Stimulated activated CD4-positive, alpha-beta T cell treated with anti-CD3 and anti-CD28 coated beads, Interleukin-1b, Interleukin-23, amount 100 ng/mL, for 1 hour (primary cell): ENCODE measurements at regions not wholly inside any gene's neighbourhood (a gene's known extent, or its start where the extent isn't known, plus 50 kb on each side); places are given as distances from the start of the nearest gene placed in this dataset.
"Not testable (repeated sequence)": the region's sequence is repeated elsewhere in the genome, so short reads cannot be mapped to it uniquely, and the experiment has no call there.

Experiments
- DNase-seq, 2 donors: peaks; one replicate each; pipeline ENCODE4 v3.0.0-alpha.2; 2020; ENCODE audit warnings: low read depth in 2 of 2

DNA sequence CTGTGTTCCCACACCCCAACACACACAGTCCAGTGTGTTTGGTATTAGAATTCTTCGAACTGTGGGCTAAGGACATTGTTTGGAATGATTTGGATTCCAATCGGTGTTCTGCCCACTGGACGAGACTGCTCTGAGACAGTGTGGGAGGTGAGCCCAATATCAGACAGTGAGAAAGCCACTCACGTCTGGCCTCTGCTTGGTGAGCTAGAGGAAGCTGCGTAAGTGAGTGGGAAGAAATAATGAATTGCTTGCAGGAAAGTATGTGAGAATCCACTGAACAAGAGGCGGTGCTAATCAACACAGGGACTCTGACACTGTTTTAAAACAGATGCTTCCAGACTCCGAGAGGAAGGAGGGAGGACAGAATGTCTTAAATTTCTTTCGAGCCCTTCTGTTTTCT lies 675.0 kb upstream of the ANKRD30A start:
- no peak for DNase-seq

DNA sequence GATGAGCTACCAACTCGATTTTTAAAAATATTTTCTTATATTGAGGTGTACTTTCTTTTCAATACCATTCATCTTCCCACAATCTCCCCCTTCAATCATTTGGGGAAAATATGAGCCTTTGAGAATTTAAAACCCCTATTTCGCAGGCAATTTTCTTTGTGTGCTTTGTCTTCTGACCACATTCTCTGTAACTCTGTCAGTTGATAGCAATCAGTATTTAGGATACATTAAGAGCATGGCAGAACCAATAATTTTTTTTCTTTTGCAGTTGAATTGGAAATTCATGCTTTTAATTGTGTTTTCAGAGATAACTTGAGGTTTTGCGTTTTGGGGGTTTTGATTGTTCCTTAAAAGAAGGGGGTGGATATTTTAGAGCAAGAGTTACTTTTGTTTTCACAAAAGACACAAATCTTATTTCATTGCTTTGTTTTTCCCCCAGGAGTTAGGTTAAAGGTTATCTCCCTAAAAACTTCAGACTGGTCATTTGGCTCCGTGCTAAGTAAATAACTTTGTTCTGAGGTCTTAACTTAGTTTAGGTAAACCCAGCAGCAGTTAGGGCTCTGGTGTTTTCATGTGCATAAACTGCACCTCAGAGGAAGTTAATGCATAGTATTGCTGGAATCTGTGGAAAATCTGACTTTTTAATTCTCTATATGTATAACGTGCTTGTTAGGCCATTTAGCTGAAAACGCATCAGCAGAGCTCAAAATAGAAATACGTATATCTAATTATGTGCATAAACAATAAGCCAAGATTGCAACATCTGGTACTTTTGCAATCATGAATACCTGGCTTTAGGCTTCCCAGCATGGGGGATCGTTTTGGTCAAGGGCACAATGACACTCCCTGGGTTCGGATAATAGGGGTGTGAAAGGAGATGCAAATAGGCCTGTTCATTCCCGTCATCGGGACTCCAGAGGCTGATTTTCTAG lies 676.4 kb upstream of the ANKRD30A start:
- DNase-seq: no peak

DNA sequence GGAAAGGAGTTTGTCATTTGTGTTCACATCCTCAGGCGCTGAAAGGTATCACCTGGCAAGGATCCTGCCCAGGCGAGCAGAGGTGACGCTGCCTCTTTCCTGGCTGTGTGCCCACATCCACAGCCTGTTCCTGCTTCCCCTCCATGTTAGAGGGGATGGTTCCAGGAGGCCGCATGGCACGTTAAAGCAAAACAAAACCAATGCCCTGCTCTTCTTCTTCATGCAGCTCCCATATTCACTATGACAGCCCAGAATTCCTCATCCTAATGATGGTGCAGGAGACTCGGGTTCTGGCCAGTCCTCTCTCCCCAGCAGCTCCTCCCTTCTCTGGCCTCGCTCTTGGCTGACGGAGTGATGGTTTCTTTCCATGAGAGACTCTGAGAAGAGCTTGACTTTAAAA lies 678.5 kb upstream of the ANKRD30A start:
- no peak for DNase-seq

DNA sequence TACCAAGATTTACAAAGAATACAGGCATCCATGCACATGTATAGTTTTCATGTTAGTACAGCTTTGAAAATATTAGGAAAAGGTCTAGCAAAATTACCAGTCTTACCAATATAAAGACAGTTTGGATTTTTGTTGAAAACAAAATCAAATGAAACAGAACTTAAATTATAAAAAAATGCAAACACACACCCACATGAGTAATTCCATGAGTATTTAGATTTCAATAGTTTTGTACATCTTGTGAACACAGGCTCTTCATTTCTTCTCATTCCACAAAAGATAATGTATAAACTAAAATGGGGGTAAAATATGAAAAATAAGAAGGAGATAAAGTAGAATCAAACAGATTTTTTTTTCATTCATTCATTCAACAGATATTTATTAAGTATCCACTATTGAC lies 682.2 kb upstream of the ANKRD30A start:
- DNase-seq: no peak

DNA sequence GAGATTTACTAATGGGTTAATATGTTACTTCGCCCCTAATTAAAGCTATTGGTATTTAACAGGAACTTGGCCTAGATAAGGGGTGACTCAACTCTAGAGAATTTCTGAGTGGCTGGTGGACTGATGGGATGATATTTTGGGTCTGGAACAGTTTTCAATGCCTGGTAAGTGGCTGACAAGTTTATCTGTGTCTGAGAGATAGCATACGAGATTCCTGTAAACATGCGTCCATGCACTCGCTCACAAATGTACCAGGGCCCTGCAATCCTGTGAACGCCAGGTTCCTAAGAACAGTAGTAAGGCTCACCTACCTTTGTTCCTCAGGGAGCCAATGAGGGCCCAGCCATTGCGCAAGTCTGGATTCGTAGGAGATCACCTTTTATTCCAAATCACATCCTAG lies 683.8 kb upstream of the ANKRD30A start:
- no peak for DNase-seq

DNA sequence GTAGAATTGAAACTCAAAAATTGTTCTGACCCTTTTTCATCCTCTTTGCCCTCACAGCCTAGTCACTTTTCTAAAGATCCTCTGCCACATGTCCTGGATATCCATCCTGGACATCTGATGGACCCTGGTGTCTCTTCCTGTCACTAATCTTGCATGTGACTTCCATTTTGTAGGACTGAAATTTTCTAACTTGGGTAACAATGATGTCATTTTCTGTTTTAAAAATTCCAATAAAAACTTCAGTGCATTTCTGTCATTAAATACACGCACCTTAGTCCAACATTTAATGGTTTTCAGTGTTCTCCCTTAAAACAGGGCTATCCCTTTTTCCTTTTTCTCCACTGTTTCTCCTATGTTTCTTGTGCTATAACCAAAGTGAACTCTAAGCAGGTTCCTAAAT lies 684.9 kb upstream of the ANKRD30A start:
- DNase-seq: no peak

DNA sequence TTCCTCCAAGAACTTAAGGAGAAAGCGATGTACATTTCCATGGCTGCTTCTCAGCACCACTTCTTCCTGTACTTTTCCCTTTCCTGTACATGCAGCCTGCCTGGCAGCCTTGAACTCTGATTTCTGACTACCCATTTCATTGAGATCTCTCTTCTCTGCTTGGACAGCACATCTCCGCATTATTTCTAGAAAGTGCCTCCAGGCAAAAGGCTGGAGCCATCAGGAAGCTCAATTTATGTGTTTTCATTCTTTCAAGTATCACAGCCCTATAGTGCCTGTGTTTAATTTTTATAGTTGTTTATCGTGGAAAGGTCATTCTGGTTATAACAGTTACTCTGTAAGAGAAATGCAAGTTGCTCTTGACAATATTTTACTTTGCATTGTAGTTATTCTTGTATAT lies 688.0 kb upstream of the ANKRD30A start:
- no peak for DNase-seq

DNA sequence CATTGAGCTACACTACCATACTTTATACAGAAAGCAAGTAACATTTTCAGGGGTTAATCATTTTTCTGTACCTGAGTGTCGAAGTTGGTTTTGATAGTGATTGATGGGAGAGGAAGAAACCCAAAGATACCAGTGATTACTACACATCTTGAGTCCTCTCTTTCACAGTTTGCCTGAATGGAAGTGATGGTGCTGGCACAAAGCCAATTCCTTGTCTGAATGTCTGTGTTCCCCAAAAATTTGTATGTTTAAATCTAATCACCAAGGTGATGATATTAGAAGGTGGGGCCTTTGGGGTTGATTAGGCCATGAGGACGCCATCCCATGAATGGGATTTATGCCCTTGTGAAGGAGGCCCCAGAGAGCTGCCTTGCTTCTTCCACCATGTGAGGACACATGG lies 696.9 kb upstream of the ANKRD30A start:
- no peak for DNase-seq

DNA sequence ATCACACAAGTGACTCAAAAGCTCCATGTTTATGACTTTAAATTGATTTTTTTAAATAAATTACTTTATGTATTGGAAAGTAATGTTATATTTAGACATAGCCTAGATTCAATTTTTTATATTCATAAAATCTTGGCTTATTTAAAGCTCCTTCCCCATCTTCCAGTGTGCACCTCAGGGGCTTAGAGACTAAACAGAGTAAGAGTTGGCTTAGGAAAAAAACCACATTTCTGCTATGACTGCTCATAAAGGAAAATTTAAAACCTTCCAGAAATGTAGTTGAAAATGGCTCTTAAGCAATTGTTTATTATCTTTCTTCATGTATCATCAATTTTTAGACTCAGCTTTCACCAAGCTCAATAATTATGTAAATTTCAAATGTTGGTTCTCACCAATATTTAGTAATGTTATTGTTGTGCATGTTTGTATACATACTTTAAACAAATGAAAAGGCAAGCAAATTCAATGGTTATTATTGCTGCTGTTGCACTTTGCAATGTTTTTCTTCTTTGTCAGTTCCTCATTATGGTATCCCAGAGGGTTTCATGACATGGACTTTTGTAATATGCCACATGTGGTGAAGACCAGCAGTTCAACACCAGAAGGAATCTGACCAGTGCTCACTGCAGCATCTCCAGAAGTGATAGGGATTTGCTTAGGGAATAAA lies 700.1 kb upstream of the ANKRD30A start:
- no peak for DNase-seq

DNA sequence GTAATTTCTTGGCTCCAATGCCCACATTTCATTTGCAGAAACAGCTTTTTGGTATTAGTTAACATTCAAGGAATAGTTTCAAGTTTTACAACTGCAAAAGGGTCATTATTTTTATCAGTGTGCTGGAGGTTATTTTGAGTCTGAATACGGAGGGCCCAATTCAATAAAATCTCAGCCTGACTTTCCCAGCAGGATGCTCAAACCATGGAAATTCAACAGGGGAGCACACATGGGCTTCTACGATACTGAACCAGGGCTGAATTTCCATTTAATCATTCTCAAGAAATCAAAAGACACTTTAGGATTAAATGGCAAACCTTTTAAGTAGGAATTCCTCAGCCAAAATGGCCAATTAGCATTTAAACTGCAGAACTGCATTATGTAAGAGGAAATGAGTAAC lies 700.9 kb upstream of the ANKRD30A start:
- DNase-seq: no peak

DNA sequence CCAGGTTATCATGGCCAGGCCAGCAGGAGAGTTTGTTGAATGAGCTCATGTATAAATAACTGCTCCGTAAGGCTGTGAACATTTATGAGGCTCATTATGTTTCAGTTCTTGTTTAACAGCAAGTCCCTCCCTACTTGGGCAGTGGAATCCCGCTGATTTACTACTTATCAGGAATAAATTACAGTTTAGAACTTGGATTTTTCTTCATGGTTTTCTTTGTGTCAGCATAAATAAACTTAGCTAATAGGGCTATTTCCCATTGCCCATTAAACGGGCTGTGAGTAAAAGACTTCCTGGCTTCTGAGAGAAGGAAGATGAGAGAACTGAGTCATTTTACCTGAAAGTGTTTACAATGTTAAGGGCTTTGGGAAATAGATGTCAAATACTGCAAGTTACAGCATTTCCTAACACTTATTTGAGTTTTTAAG lies 701.6 kb upstream of the ANKRD30A start:
- no peak for DNase-seq

DNA sequence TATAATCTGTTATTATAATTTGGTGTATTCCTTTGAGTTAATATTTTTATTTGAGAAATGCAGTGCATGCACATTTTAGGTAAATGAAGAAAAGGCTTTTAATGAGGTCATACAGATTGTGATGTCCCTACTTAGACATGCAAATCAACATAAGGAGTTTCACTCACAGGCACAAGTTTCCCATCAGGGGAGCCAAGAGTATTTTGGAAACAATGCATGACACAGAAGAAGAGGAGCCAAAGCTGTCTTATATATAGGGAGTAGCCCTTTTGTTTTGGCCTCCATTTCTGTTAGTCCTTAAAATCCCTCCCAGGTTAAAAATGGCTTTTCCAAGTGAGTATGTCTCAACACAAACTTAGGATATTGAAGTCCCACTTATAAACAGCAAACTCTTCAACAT lies 703.4 kb upstream of the ANKRD30A start:
- no peak for DNase-seq

DNA sequence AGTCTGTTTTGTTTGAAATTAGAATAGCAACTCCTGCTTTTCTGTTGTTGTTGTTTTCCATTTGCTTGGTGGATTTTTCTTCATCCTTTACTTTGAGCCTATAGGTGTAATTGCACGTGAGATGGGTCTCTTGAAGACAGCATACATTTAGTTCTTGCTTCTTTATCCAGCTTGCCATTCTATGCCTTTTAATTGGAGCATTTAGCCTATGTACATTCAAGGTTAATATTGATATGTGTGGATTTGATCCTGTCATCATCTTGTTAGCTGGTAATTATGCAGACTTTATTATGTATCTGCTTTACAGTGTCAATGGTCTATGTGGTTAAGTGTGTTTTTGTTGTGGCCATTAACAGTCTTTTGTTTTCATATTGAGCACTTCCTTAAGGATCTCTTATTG lies 708.9 kb upstream of the ANKRD30A start:
- no peak for DNase-seq

DNA sequence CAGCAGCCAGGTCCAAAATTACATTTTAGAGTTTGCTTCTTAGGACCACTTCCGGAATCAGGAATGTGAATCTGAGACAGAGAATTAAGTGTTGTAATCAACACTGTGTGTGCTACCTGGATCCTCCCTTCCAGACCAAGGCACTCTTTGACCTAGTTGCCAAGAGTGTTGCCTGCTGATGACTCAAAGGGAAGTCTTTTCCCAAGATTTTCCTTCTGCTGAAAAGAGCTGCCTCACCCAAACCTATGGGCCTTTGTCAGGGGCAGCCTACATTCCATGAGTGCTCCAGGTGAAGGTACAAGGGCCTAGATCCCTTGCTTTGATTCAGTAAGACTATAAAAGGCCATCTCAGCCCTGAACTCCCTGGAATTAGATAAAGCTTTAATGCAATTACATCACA lies 712.5 kb upstream of the ANKRD30A start:
- DNase-seq: no peak

DNA sequence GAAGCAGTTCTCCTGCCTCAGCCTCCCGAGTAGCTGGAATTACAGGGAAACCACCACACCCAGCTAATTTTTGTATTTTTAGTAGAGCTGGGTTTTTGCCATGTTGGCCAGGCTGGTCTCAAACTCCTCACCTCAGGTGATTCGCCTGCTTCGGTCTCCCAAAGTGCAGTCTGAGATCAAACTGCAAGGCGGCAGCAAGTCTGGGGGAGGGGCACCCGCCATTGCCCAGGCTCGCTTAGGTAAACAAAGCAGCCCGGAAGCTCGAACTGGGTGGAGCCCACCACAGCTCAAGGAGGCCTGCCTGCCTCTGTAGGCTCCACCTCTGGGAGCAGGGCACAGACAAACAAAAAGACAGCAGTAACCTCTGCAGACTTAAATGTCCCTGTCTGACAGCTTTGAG lies 725.2 kb upstream of the ANKRD30A start:
- not testable (repeated sequence) for DNase-seq

DNA sequence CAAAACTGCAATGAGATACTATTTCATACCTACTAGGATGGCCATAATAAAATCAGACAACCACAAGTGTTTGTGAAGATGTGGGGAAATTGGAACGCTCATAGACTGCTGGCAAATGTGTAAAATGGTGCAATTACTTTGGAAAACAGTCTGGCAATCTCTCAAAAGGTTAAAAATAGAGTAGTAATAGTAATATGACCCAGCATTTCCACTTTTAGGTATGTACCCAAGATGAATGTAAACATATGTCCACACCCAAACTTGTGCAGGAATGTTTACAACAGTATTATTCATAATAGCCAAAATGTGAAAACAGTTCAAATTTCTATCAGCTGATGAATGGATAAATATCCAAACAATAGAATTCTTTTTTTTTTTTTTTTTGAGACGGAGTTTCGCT lies 731.6 kb upstream of the ANKRD30A start:
- no peak for DNase-seq

DNA sequence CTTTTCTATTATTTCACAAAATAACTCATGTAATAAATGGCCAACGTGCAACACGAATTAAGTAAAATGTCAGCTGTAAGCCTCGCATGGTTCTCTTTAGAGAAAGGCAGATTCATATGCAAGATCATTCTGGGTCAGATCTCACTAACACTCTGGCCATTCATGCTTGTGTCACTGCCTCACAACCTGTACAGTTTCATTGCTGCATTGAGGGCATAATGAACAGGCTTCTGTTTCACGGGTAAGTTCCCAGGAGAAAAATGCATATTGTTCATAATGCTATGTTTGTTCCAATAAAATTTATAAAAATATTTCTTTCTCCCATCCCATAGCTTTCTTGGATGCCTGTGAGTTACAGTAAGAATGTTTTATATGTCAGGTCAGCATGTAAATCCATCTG lies 734.0 kb upstream of the ANKRD30A start:
- no peak for DNase-seq

DNA sequence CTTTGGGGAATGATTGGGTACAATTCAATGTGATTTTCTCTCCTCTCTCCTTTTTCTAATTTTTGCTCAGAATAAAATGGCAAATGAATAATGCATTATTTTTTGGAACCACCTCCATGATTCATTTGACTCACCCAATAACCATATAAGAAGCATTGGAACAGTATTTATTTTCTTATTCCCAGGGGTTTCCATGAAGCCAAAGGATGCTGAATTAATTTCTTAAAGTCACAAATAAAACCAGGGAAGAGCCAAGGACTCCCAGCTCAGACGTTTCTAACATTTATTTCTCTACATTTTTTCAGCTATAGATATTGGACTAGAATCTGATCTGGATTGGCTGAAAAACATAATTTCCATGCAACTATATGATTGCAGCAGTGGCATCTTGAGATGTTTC lies 735.2 kb upstream of the ANKRD30A start:
- no peak for DNase-seq

DNA sequence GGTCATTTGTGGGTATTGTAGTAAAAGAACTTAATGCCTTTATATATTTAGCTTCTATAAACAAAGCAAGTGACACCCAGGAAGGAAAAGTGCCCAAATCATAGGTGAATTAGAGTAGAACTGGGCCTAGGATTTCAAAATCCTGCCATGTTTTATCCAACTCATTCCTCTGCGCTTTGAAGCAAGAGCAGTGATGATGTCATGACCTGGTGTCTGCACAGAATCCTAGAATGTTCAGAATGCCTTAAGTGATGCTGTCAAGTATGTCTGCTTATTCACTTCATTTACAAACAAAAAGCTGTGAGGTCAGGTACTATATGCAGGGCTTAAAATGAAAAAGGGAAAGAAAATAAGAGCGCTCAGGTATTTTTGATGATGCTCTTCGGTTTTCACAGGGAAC lies 737.2 kb upstream of the ANKRD30A start:
- no peak for DNase-seq

DNA sequence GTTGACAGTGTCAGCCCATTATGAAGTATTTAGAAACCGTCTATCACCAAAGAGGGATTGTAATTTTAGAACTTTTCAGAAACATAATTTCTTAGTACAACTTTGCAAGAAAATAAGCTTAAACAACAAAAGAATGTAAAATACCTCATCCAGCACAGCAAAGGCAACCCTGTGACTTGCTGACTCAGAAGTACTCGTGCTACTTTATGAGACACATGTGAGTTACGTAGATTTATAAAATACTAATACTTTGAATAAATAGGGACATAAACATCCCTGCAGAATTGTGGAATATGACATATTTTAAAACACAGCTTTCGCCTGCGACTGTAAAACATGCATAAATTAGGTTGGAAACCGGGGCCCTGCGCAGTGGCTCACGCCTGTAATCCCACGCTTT lies 739.7 kb upstream of the ANKRD30A start:
- no peak for DNase-seq

DNA sequence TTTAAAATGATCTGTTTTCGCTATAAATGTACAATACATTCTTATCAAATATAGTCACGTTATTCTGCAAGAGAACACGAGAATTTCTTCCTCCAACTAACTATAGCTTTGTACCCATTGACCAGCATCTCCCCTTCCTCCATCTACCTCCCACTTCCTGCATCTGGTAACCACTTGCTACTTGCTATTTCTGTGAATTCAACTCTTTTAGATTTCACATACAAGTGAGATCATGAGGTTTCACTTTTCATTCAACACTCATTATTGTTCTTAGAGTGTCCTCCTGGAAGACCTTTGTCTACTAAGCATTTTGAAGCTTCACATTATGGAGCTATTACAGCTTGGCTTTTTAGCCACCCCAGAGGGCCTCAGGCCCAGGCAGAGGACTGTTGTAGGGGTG lies 741.3 kb upstream of the FZD8 start:
- no peak for DNase-seq

DNA sequence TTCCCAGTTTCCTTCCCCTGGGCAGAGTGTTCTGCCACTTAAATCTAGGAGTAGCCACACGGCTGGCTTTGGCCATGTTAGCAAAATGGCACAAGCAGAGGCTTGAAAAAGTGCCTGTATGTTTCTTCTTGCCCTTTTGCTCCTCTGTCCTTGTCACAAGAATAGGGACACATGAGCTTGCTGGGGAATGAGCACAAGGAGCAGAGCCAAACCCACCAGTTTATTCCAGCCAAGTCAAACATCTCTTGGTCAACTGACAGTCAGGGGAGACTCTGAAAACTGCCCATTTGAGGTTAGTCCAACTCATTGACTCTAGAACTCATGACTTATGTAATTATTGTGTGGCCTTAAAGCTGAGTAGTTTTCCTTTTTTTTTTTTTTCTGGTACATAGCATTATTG lies 739.7 kb upstream of the FZD8 start:
- no peak for DNase-seq

DNA sequence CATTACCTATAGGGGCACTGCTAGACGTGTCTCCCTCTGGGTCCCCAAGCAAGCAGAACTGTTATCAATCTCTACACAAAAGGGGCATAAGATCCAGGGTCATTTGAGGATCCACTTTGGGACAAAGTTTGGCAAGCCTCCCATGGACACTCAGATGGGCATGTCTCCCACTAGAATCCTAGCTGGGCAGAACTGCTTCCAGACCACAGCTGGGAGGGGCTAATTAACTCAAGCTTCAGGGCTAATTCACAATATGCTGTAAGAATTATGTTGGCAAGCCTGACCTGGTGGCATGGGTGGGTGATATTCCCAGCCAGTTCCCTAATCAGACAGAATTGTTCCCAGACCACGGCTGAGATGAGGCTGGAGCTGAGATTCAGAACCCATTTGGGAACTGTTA lies 738.4 kb upstream of the FZD8 start:
- DNase-seq: no peak
